ENCODE measurements at regions not wholly inside any gene's neighbourhood (a gene's known extent, or its start where the extent isn't known, plus 50 kb on each side); places are given as distances from the start of the nearest gene placed in this dataset.
"Not testable (repeated sequence)": the region's sequence is repeated elsewhere in the genome, so short reads cannot be mapped to it uniquely, and the experiment has no call there.

- no peak for TF ChIP-seq CTCF (IDR thresholded peaks at IDR 0.05; ENCODE audit: low read depth, low read length)
- Histone ChIP-seq H3K27me3 (no peaks in the 10 kb centered on the region), H3K36me3 (no peaks in the 10 kb centered on the region), H3K4me1 (ENCODE audit: low read depth) (no peaks in the 10 kb centered on the region), H3K9me3 (ENCODE audit: low read depth) (no peaks in the 10 kb centered on the region), H3K4me3 (no peak overlapping the region), H3K27ac (no peak overlapping the region)
- peak in 1 of 2 donors; percentile 55 for DNase-seq (ENCODE audit: low read depth in 1 of 2, low spot score in 1 of 2)
Measured at GRCh38 chr11:26867286-26867685, 126.6 kb upstream of the FIBIN start.

GRCh38 chr11:26878959-26879581, 114.8 kb upstream of the FIBIN start:
- H3K4me3 ChIP-seq, result no peak overlapping the region
- no peaks in the 10 kb centered on the region for H3K9me3 ChIP-seq (ENCODE audit: low read depth)
- H3K36me3 ChIP-seq, result no peaks in the 10 kb centered on the region
- H3K27ac ChIP-seq, result no peak overlapping the region
- no peaks in the 10 kb centered on the region for H3K4me1 ChIP-seq (ENCODE audit: low read depth)
- TF ChIP-seq CTCF (IDR thresholded peaks at IDR 0.05; ENCODE audit: low read depth, low read length), result no peak
- DNase-seq (ENCODE audit: low read depth in 1 of 2, low spot score in 1 of 2), result no peak
- H3K27me3 ChIP-seq, result no peaks in the 10 kb centered on the region

- not testable (repeated sequence) for H3K27ac ChIP-seq; H3K27me3 ChIP-seq; H3K4me1 ChIP-seq (ENCODE audit: low read depth); H3K9me3 ChIP-seq (ENCODE audit: low read depth); DNase-seq (ENCODE audit: low read depth in 1 of 2, low spot score in 1 of 2); H3K36me3 ChIP-seq; H3K4me3 ChIP-seq
Measured at GRCh38 chr11:26882363-26882880, 111.5 kb upstream of the FIBIN start.

GRCh38 chr11:26891501-26891900, 102.4 kb upstream of the FIBIN start:
- Histone ChIP-seq H3K27me3 (no peaks in the 10 kb centered on the region), H3K9me3 (ENCODE audit: low read depth) (no peaks in the 10 kb centered on the region), H3K4me3 (no peak overlapping the region), H3K4me1 (ENCODE audit: low read depth) (no peaks in the 10 kb centered on the region), H3K36me3 (no peaks in the 10 kb centered on the region), H3K27ac (no peak overlapping the region)
- DNase-seq (ENCODE audit: low read depth in 1 of 2, low spot score in 1 of 2), result no peak
- no peak for TF ChIP-seq CTCF (IDR thresholded peaks at IDR 0.05; ENCODE audit: low read depth, low read length)

GRCh38 chr11:26896719-26897118, 97.2 kb upstream of the FIBIN start:
- no peak overlapping the region for H3K27ac ChIP-seq
- DNase-seq (ENCODE audit: low read depth in 1 of 2, low spot score in 1 of 2), result no peak
- no peak overlapping the region for H3K4me3 ChIP-seq
- no peaks in the 10 kb centered on the region for H3K4me1 ChIP-seq (ENCODE audit: low read depth)
- no peaks in the 10 kb centered on the region for H3K27me3 ChIP-seq
- no peaks in the 10 kb centered on the region for H3K36me3 ChIP-seq
- H3K9me3 ChIP-seq (ENCODE audit: low read depth), result no peaks in the 10 kb centered on the region
- TF ChIP-seq CTCF (IDR thresholded peaks at IDR 0.05; ENCODE audit: low read depth, low read length), result no peak

- H3K36me3 ChIP-seq, result no peaks in the 10 kb centered on the region
- H3K4me3 ChIP-seq, result no peak overlapping the region
- no peaks in the 10 kb centered on the region for H3K4me1 ChIP-seq (ENCODE audit: low read depth)
- no peaks in the 10 kb centered on the region for H3K9me3 ChIP-seq (ENCODE audit: low read depth)
- no peak for DNase-seq (ENCODE audit: low read depth in 1 of 2, low spot score in 1 of 2)
- no peak overlapping the region for H3K27ac ChIP-seq
- H3K27me3 ChIP-seq, result no peaks in the 10 kb centered on the region
- no peak for TF ChIP-seq CTCF (IDR thresholded peaks at IDR 0.05; ENCODE audit: low read depth, low read length)
Measured at GRCh38 chr11:26898799-26899198, 95.1 kb upstream of the FIBIN start.

All from cardiac muscle cell (in vitro differentiated cells and primary cell).